ENCODE measurements at regions not wholly inside any gene's neighbourhood (a gene's known extent, or its start where the extent isn't known, plus 50 kb on each side); places are given as distances from the start of the nearest gene placed in this dataset.
"Not testable (repeated sequence)": the region's sequence is repeated elsewhere in the genome, so short reads cannot be mapped to it uniquely, and the experiment has no call there.

GRCh38 chr12:116361414-116362223, 84.1 kb upstream of the MED13L start:
- no peak for DNase-seq (ENCODE audit: low read depth)

GRCh38 chr12:116365114-116365513, 87.6 kb upstream of the MED13L start:
- no peak for DNase-seq (ENCODE audit: low read depth)

GRCh38 chr12:116365606-116366455, 88.3 kb upstream of the MED13L start:
- no peak for DNase-seq (ENCODE audit: low read depth)

GRCh38 chr12:116366456-116366776, 88.9 kb upstream of the MED13L start:
- no peak for DNase-seq (ENCODE audit: low read depth)

GRCh38 chr12:116366824-116367223, 89.3 kb upstream of the MED13L start:
- DNase-seq (ENCODE audit: low read depth) = no peak

- DNase-seq (ENCODE audit: low read depth) = no peak
Observed at GRCh38 chr12:116368196-116369194, 91.0 kb upstream of the MED13L start.

GRCh38 chr12:116370004-116370404, 92.5 kb upstream of the MED13L start:
- peak; percentile 74 for DNase-seq (ENCODE audit: low read depth)

- DNase-seq (ENCODE audit: low read depth) = no peak
Observed at GRCh38 chr12:116370886-116371580, 93.5 kb upstream of the MED13L start.

- DNase-seq (ENCODE audit: low read depth) = no peak
Observed at GRCh38 chr12:116372815-116373214, 95.3 kb upstream of the MED13L start.

GRCh38 chr12:116373572-116374206, 96.2 kb upstream of the MED13L start:
- no peak for DNase-seq (ENCODE audit: low read depth)

- no peak for DNase-seq (ENCODE audit: low read depth)
Observed at GRCh38 chr12:116374207-116374606, 96.7 kb upstream of the MED13L start.

- no peak for DNase-seq (ENCODE audit: low read depth)
Observed at GRCh38 chr12:116375278-116375842, 97.9 kb upstream of the MED13L start.

GRCh38 chr12:116376354-116377193, 99.1 kb upstream of the MED13L start:
- peak; percentile 53 for DNase-seq (ENCODE audit: low read depth)

- DNase-seq (ENCODE audit: low read depth) = not testable (repeated sequence)
Observed at GRCh38 chr12:116377194-116377571, 99.7 kb upstream of the MED13L start.

GRCh38 chr12:116378002-116378401, 100.5 kb upstream of the MED13L start:
- no peak for DNase-seq (ENCODE audit: low read depth)

GRCh38 chr12:116380108-116380507, 102.6 kb upstream of the MED13L start:
- DNase-seq (ENCODE audit: low read depth) = no peak

GRCh38 chr12:116380740-116381139, 103.2 kb upstream of the MED13L start:
- not testable (repeated sequence) for DNase-seq (ENCODE audit: low read depth)

GRCh38 chr12:116381240-116381743, 103.8 kb upstream of the MED13L start:
- no peak for DNase-seq (ENCODE audit: low read depth)
